HT-29 (cell line): ENCODE measurements at regions not wholly inside any gene's neighbourhood (a gene's known extent, or its start where the extent isn't known, plus 50 kb on each side); places are given as distances from the start of the nearest gene placed in this dataset.
A peak's percentile ranks its signal among the peaks of the same experiment; 100 is the strongest.

Source experiments
- DNase-seq: peaks from one replicate; pipeline ENCODE4 v3.0.0-alpha.2; 2015; ENCODE audit warnings: low spot score

DNA sequence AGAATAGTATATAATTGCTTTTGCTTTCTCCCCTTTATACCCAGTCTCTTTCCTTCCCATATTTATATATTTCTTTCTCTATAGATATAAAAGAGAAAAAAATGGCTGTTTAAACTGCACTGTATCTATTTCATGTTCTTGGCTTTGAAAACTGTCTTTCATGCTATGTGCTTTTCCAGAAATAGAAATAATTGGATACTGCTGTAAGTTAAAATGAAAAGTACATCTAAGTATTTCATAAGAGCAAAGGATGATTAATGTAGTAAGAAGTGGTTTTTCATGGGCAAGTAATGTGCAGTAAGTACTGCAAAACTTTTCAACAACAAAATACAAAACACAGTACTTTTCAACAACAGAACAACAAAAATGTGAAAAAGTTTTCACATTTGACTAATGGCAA is 237.9 kb downstream of the SNCA start:
- no peak for DNase-seq

DNA sequence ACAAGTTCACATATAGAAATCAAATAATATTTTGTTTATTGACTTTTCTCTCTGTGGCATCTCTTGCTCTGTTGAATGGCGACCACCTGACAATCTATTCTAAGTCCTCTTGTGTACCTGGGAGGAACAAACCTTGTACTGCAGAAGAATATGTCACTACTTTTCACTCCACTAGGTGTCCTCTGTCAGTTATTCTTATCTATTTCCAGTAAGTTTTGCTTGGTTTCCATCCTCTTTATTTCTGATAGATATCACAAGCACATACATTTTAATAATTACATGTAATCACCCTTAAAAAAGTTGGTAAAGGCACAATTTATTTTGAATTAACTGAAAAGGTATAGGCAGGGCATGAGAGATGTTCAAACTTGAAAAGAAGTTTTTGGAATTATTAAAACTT is 238.4 kb downstream of the SNCA start:
- DNase-seq = peak; percentile 57

DNA sequence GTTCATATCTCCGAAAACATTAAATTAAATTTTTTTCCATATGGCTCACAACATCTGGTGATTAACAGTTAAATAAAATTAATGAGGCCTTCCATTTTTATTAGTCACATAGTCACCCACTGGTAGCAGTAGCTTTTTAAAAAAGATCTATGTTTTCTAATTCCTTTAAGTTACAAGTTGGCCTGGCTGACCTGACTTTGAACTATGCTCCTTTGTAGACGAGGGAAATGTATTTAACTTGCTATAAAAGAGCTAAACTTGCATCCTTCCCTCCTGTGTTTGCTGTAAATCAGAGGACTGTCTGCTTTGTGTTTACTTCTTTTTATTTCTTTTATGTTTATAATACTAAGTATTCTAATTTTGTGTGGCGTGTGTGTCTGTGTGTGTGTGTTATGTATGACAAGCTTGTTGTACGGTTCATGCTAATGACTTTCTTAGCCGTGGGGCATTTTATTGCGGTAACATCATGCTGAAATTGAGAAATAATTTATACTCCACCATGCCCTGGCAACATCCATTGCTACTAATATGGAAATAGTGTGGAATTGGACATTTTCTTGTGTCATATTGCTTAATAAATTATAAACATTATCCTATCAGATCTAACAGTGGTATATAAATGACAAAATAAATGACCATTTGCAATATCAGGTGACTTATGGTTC is 241.7 kb downstream of the SNCA start:
- no peak for DNase-seq

DNA sequence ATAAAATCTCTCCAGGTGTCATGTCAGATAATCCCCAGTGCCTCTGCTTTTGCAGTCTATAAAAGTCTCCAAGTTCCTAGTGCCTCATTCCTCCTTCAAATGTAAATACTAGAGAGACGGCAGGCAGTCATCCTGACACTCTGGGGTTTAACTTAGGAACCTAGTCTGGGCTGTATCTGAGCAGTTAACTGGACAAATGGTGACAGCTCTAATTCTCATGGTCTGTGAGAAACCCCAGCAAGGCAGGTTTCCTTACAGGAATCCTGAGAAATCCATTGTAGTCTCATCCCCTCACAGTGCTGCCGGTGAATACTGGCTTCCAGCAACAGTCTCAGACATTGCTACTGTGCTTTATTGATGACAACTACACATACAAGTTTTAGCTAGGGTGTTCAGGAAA is 246.8 kb downstream of the SNCA start:
- no peak for DNase-seq

DNA sequence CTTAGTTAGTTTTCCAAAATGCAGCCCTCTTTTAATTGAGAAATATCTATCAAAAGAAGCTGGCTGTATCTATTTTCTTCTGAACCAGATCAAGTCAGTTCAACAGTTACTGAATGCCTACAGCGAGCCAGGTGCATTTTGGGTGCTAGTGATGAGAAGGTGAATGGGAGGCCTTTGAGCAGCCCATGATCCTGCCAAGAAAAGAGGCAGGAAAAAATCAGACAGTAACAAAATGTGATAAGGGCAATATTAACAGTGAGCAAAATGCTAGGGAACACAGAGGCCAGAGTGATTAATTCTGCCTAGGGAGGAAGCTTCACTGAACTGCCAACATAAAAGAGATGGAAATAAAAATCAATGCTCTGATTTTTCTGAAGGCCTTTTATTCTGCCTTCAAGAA is 248.5 kb downstream of the SNCA start:
- DNase-seq = no peak

GRCh38 chr4:89587364-89587763 is 249.6 kb downstream of the SNCA start:
- no peak for DNase-seq

DNA sequence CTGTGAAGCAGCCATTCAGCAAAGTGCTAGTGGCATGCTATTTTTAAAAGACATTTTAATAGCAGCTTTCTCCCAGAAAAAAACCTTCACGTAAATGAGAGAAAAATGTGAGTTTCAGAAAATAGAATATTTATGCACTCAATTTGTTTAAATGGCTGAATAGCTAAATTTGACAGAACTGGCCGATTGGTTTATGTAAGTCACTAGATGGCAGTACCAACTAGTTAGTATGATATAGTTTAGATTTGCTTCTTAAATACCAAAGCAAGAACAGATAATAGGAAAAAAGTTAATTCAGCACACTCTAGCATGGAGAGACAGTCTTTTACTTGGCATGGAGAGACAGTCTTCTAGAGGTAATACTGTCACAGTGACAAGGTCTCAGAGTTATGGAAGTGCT is 250.1 kb downstream of the SNCA start:
- DNase-seq = peak; percentile 33

- no peak for DNase-seq
These were observed 250.6 kb downstream of the SNCA start for GRCh38 chr4:89586318-89586717.

GRCh38 chr4:89582756-89583505 is 254.0 kb downstream of the SNCA start:
- no peak for DNase-seq

GRCh38 chr4:89579771-89580170 is 257.2 kb downstream of the SNCA start:
- peak; percentile 17 for DNase-seq

DNA sequence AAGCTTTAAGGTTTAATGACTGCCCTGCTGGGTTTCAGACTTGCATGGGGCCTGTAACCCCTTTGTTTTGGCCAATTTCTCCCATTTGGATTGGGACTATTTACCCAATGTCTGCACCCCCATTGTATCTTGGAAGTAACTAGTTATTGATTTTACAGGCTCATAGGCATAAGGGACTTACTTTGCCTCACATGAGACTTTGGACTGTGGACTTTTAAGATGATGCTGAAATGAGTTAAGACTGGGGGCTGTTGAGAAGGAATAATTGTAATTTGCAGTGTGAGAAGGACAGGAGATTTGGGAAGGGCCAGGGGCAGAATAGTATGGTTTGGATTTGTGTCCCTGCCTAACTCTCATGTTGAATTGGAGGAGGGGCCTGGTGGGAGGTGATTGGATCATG is 260.7 kb downstream of the SNCA start:
- DNase-seq = no peak

GRCh38 chr4:89575840-89576239 is 261.1 kb downstream of the SNCA start:
- DNase-seq = no peak

DNA sequence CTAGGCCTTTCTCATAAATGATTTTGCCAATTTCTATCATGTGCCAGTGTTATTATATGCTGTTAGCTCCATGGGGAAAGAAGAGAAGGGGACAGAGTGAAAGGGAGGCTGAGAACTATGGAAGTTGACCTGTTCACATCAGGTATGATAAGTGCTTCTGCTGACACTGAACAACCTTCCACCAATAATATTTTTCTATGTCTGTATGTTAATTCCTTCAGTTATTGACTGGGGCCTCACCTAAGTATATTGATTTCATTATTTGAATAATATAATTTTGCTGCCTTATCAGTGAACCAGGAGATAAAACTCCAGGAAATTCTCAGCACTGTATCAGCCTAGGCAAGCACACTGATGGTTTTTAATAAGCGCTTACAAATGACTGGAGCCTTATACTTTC is 262.8 kb downstream of the SNCA start:
- DNase-seq = no peak

- no peak for DNase-seq
These were observed 263.3 kb downstream of the SNCA start for GRCh38 chr4:89573656-89574055.

DNA sequence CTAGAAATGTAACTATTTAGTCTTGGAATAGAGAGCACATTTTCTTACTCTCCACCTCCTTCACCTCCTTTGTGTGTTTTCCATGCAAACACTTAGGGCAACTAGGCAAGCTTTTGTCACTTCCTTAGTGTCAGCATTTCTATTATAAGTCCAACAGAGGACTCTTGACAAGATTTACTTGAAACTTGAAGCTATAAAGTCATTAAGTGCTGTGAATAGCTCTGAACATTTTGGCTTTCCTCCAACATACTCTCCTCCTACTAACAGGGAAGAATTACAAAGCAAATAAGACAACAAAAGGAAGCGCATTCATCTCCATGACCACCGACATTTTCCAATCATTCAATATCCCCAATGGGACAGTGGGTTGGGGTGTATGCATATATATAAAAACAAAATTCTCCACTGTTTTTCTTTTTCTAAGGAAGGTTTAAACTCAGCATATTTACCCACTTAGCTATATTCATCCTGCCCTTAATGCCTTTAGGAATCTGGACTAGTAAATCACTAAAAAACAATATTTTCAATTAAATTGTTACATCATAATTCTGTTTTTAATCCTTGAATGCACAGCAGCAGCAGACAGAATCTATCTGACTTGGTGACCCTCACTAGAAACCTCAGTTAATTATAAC is 264.6 kb downstream of the SNCA start:
- peak; percentile 81 for DNase-seq

DNA sequence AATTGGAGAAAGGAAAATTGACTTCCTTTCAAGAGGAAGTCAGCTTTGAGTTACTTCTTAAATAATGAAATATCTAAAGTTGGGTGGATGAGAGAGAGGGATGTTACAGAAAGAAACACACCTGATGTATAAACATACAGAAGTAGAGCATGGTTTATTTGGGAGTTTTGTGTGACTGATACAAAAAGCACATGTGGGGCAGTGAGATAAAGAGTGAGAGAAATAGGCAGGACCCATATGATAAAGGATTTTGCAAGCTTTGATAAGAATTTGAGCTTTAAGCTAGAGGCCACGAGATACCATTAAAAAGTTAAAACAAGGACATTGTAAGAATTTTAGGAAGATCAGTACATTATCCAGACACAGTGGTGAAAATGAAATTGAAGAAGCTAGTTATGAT is 263.3 kb upstream of the GPRIN3 start:
- no peak for DNase-seq

DNA sequence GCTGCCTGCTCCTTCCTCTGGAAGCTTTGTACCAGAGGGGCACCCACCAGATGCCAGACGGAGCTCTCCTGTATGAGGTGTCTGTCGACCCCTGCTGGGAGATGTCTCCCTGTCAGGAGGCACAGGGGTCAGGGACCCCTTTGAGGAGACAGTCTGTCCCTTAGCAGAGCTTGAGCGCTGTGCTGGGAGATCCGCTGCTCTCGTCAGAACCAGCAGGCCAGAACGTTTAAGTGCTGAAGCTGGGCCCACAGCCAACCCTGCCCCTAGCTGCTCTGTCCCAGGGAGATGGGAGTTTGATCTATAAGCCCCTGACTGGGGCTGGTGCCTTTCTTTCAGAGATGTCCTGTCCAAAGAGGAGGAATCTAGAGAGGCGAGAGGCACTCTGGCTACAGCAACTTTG is 260.3 kb upstream of the GPRIN3 start:
- DNase-seq = no peak

GRCh38 chr4:89563431-89563830 is 255.8 kb upstream of the GPRIN3 start:
- DNase-seq = peak; percentile 13

DNA sequence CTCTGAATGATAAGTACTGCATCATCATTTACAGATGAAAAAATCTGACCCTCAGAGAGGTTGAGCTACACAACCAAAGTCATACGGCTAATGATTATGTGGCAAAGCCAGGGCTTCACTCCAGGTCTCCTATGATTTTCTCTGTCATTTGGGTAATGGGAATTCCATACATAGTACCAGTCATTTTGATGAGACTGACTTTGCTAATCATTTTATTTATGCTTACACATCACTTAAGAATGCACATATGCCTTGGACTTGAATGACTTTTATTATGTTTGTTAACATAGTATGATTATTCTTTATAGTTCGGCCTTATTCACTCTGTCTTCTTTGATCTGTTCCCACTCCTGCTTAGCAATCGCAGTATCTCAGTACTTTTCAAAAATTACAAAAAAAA is 255.1 kb upstream of the GPRIN3 start:
- no peak for DNase-seq

GRCh38 chr4:89561048-89561447 is 253.4 kb upstream of the GPRIN3 start:
- no peak for DNase-seq

DNA sequence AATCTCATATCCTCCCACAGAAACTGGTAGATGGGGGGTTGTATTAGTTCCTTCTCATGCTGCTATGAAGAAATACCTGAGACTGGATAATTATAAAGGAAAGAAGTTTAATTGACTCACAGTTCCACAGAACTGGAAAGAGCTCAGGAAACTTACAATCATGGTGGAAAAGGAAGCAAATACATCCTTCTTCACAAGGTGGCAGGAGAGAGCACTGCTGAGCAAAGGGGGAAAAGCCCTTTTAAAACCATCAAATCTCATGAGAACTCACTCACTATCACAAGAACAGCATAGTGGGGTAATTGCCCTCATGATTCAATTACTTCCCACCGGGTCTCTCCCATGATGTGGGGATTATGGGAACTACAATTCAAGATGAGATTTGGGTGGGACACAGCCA is 250.5 kb upstream of the GPRIN3 start:
- DNase-seq = peak; percentile 30

GRCh38 chr4:89556601-89557305 is 249.2 kb upstream of the GPRIN3 start:
- no peak for DNase-seq
